OCI-LY1 (cell line): ENCODE measurements at regions not wholly inside any gene's neighbourhood (a gene's known extent, or its start where the extent isn't known, plus 50 kb on each side); places are given as distances from the start of the nearest gene placed in this dataset.

Source experiments
- H2AFZ ChIP-seq: fragments of 200-600 bp; sonication (generic), shearing (Covaris generic); 2 replicates; pipeline ENCODE4 v1.6.0; 2014; ENCODE audit warnings: antibody characterized with exemption, mild to moderate bottlenecking, low read length
- H3F3A ChIP-seq: fragments of 200-600 bp; sonication (generic), shearing (Covaris generic); 2 replicates; pipeline ENCODE4 v1.6.0; 2014; ENCODE audit warnings: mild to moderate bottlenecking, antibody characterized with exemption, low read length, moderate library complexity; ENCODE audit not compliant: insufficient read depth
- H3K27ac ChIP-seq: fragments of 200-600 bp; sonication (generic); 2 replicates; pipeline ENCODE4 v1.5.1; 2014; ENCODE audit warnings: low read length, mixed run types, mild to moderate bottlenecking, low read depth; ENCODE audit not compliant: poor library complexity, severe bottlenecking
- H3K27me3 ChIP-seq: fragments of 200-600 bp; sonication (generic); 2 replicates; pipeline ENCODE4 v1.6.0; 2014; ENCODE audit warnings: antibody characterized with exemption, mild to moderate bottlenecking, low read length, moderate library complexity; ENCODE audit not compliant: insufficient read depth
- H3K36me3 ChIP-seq: fragments of 200-600 bp; sonication (generic); 2 replicates; pipeline ENCODE4 v1.6.1; 2014; ENCODE audit warnings: mild to moderate bottlenecking, antibody characterized with exemption, low read length, moderate library complexity, mixed read lengths; ENCODE audit not compliant: insufficient read depth
- H3K4me1 ChIP-seq: fragments of 200-600 bp; sonication (generic); 2 replicates; pipeline ENCODE4 v1.5.1; 2014; ENCODE audit warnings: mild to moderate bottlenecking, low read length, moderate library complexity; ENCODE audit not compliant: insufficient read depth, severe bottlenecking
- H3K4me2 ChIP-seq: fragments of 200-600 bp; sonication (generic), shearing (Covaris generic); 2 replicates; pipeline ENCODE4 v1.6.1; 2014; ENCODE audit warnings: low read length
- H3K4me3 ChIP-seq: fragments of 200-600 bp; sonication (generic); 2 replicates; pipeline ENCODE4 v1.5.1; 2014; ENCODE audit warnings: low read length, low read depth, mild to moderate bottlenecking, mixed read lengths; ENCODE audit not compliant: poor library complexity, severe bottlenecking
- H3K79me2 ChIP-seq: fragments of 200-600 bp; shearing (Covaris generic); 2 replicates; pipeline ENCODE4 v1.6.1; 2016; ENCODE audit warnings: mixed run types, low read length, mixed read lengths; ENCODE audit not compliant: insufficient read depth
- H3K9ac ChIP-seq: fragments of 200-600 bp; sonication (generic), shearing (Covaris generic); 2 replicates; pipeline ENCODE4 v1.6.1; 2014; ENCODE audit warnings: mild to moderate bottlenecking, low read length, mixed read lengths
- H3K9me2 ChIP-seq: fragments of 200-600 bp; sonication (generic), shearing (Covaris generic); 2 replicates; pipeline ENCODE4 v1.6.1; 2014; ENCODE audit warnings: low read depth, mild to moderate bottlenecking, low read length, mixed read lengths
- H3K9me3 ChIP-seq: fragments of 200-600 bp; shearing (Covaris generic); 2 replicates; pipeline ENCODE4 v1.6.1; 2014; ENCODE audit warnings: low read length, mixed read lengths
- H4K20me1 ChIP-seq: fragments of 200-600 bp; sonication (generic), shearing (Covaris generic); 2 replicates; pipeline ENCODE4 v1.6.0; 2016; ENCODE audit warnings: mild to moderate bottlenecking, low read length; ENCODE audit not compliant: insufficient read depth
- CTCF ChIP-seq: fragments of 200-600 bp; sonication (generic), shearing (Covaris generic); IDR thresholded peaks from 2 replicates; pipeline ENCODE4 v1.5.1; 2017; ENCODE audit warnings: mild to moderate bottlenecking, antibody characterized with exemption, low read length, moderate library complexity, mixed read lengths
- EZH2 ChIP-seq: fragments of 200-600 bp; sonication (generic), shearing (Covaris generic); IDR thresholded peaks from 2 replicates; pipeline ENCODE4 v1.8.0; 2017; ENCODE audit warnings: borderline replicate concordance, mixed run types, mild to moderate bottlenecking, antibody characterized with exemption, low read length, moderate library complexity, mixed read lengths

DNA sequence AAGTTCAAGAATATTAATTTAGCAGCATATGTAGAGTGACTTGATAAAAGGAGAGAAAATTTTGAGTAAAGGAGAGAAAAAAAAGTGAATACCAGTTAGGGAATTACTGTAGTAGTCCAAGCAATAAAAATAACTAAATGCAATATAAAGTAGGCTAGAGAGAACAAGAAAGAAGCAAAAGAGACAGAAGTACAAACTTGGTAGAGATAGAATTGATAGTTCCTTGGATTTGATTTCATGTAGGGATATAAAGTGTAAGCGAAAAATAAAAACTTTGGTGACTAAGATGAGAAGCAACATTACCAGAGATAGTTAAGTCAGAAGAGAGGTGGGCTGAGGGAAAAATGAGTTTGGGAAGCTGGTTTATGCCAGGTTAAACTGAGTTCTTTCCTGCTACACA is 252.4 kb downstream of the SEC23A start:
- Histone ChIP-seq H3K27ac (no peak overlapping the region), H3K4me2 (no peak overlapping the region), H3K27me3 (no peaks in the 10 kb centered on the region), H3K36me3 (no peaks in the 10 kb centered on the region), H4K20me1 (no peaks in the 10 kb centered on the region), H2AFZ (no peak overlapping the region), H3K9me3 (no peaks in the 10 kb centered on the region), H3K9ac (no peak overlapping the region), H3K9me2 (no peaks in the 10 kb centered on the region), H3K79me2 (no peaks in the 10 kb centered on the region), H3K4me1 (no peaks in the 10 kb centered on the region), H3F3A (no peaks in the 10 kb centered on the region), H3K4me3 (no peak overlapping the region)
- TF ChIP-seq CTCF (no peak), EZH2 (no peak)

GRCh38 chr14:38848243-38848935 is 254.6 kb downstream of the SEC23A start:
- H3K4me2 ChIP-seq = no peak overlapping the region
- no peak for TF ChIP-seq CTCF
- TF ChIP-seq EZH2 = no peak
- H3K36me3 ChIP-seq = no peaks in the 10 kb centered on the region
- no peaks in the 10 kb centered on the region for H3K9me2 ChIP-seq
- no peaks in the 10 kb centered on the region for H3K9me3 ChIP-seq
- no peaks in the 10 kb centered on the region for H3F3A ChIP-seq
- H4K20me1 ChIP-seq = no peaks in the 10 kb centered on the region
- H3K27ac ChIP-seq = no peak overlapping the region
- no peaks in the 10 kb centered on the region for H3K4me1 ChIP-seq
- H2AFZ ChIP-seq = no peak overlapping the region
- H3K9ac ChIP-seq = no peak overlapping the region
- H3K79me2 ChIP-seq = no peaks in the 10 kb centered on the region
- H3K4me3 ChIP-seq = no peak overlapping the region
- H3K27me3 ChIP-seq = no peaks in the 10 kb centered on the region

GRCh38 chr14:38847161-38847560 is 255.9 kb downstream of the SEC23A start:
- Histone ChIP-seq H3K4me2 (no peak overlapping the region), H4K20me1 (no peaks in the 10 kb centered on the region), H3K9ac (no peak overlapping the region), H3K27me3 (no peaks in the 10 kb centered on the region), H3K9me3 (no peaks in the 10 kb centered on the region), H3K79me2 (no peaks in the 10 kb centered on the region), H3K4me1 (no peaks in the 10 kb centered on the region), H3K4me3 (no peak overlapping the region), H3K27ac (no peak overlapping the region), H3K9me2 (no peaks in the 10 kb centered on the region), H3K36me3 (no peaks in the 10 kb centered on the region), H3F3A (no peaks in the 10 kb centered on the region), H2AFZ (no peak overlapping the region)
- TF ChIP-seq CTCF = no peak
- no peak for TF ChIP-seq EZH2
